ENCODE measurements at regions not wholly inside any gene's neighbourhood (a gene's known extent, or its start where the extent isn't known, plus 50 kb on each side); places are given as distances from the start of the nearest gene placed in this dataset.
A peak's percentile ranks its signal among the peaks of the same experiment; 100 is the strongest.

DNA sequence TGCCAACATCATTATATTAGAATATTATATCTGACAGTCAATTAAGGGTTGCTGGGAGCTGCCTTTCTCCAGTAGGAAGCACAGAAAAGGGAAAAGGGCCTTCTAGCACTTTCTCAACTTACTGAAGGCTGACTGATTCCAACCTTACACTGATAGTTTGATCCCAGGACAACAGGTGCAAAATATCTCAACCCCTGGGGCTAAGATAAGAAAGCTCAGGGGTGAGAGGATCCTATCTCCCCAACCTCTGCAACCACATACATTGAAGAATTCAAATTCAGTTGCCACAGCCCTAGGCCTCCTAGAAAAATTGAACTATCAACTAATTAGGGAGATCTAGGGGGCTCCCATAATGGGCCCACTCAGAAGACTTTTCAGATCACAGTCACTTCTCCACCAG, 179.1 kb upstream of the GPRIN3 start:
- no peak overlapping the region for H3K4me3 ChIP-seq (ENCODE audit: low read depth, low read length)
- CTCF ChIA-PET = interaction anchor here (1.3 to 1.8 kb wide), 3 partner anchors 154 to 416 kb away, joined by 3 to 5 read pairs (median 4); no protein-coding TSS in a partner anchor
- POLR2A ChIA-PET = no interaction called here
- TF ChIP-seq, protein P1, sequence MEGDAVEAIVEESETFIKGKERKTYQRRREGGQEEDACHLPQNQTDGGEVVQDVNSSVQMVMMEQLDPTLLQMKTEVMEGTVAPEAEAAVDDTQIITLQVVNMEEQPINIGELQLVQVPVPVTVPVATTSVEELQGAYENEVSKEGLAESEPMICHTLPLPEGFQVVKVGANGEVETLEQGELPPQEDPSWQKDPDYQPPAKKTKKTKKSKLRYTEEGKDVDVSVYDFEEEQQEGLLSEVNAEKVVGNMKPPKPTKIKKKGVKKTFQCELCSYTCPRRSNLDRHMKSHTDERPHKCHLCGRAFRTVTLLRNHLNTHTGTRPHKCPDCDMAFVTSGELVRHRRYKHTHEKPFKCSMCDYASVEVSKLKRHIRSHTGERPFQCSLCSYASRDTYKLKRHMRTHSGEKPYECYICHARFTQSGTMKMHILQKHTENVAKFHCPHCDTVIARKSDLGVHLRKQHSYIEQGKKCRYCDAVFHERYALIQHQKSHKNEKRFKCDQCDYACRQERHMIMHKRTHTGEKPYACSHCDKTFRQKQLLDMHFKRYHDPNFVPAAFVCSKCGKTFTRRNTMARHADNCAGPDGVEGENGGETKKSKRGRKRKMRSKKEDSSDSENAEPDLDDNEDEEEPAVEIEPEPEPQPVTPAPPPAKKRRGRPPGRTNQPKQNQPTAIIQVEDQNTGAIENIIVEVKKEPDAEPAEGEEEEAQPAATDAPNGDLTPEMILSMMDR (IDR thresholded peaks at IDR 0.05; ENCODE audit: insufficient read depth, low read length, missing control alignments) = no peak
- no peak for DNase-seq (ENCODE audit: low read depth, low spot score)

DNA sequence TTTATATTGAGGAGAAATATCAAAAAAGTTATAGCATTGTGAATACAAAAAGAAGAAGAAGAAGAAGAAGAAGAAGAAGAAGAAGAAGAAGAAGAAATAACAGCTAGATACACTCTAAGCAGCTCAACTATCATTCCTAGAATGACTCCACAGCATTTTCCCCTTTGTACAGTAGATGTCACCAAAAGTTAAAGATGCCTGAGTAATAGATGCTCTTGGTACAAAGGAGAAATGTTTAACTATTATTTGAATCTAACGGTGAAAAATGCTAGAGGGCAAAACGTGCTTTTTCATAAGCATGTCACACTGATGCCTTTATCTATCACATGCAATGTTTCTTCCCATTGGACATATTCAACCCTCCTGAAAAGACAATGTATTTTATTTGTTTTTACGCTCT, 178.4 kb upstream of the GPRIN3 start:
- POLR2A ChIA-PET = no interaction called here
- H3K4me3 ChIP-seq (ENCODE audit: low read depth, low read length) = no peak overlapping the region
- CTCF ChIA-PET = interaction anchor here (0.7 to 1.8 kb wide), 8 partner anchors 7 to 417 kb away, joined by 3 to 5 read pairs (median 3); no protein-coding TSS in a partner anchor
- no peak for DNase-seq (ENCODE audit: low read depth, low spot score)
- TF ChIP-seq, protein P1 (IDR thresholded peaks at IDR 0.05; ENCODE audit: insufficient read depth, low read length, missing control alignments) = no peak

DNA sequence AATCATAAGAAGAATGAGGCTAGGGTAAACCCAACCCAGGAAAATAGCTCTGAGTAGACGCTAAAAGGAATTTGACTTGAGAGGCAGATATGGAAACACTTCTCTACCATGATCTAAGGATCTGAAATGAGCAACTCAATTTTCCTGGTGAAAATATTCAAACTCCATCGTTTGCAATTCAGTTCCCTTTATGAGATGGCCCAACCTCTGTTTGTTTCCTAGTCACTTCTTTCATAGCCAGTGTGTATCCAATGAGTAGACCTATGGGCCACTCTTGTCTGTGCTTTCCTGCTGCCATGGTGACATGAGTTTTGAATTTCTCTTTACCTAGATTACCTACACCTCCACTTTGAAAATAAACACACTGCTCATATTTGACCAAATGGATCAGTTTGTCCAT, 176.2 kb upstream of the GPRIN3 start:
- DNase-seq (ENCODE audit: low read depth, low spot score) = no peak
- ChIA-PET POLR2A (no interaction called here), CTCF (no interaction called here)
- H3K4me3 ChIP-seq (ENCODE audit: low read depth, low read length) = no peak overlapping the region
- TF ChIP-seq, protein P1 (IDR thresholded peaks at IDR 0.05; ENCODE audit: insufficient read depth, low read length, missing control alignments) = no peak

DNA sequence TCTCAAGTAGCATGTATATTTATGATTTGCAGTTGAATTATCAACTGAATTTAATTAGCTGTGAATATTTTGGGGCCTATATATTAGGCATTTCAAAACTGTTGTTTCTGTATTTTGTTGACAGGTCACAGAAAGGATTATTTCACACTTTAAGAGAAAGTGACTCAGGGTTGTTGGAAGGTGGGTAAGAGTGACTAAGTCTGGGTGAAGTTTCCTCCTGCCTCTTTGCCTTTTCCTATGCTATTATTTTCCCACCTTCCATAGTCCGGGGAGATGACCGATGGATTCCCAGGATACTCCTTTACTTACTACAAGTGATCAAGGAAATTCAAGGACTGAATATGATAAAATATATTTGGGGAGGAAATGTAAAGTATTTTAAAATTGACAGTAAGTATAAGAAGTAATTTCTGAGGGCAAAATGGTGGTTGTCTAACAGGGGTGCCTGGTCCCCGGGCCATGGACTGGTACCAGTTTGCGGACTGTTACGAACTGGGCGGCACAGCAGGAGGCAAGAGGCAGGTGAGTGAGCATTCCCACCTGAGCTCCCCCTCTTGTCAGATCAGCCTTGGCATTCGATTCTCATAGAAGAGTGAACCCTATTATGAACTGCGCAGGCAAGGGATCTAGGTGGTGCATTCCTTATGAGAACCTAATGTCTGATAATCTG, 175.5 kb upstream of the GPRIN3 start:
- POLR2A ChIA-PET = no interaction called here
- CTCF ChIA-PET = no interaction called here
- no peak for DNase-seq (ENCODE audit: low read depth, low spot score)
- no peak overlapping the region for H3K4me3 ChIP-seq (ENCODE audit: low read depth, low read length)
- TF ChIP-seq, protein P1 (IDR thresholded peaks at IDR 0.05; ENCODE audit: insufficient read depth, low read length, missing control alignments) = no peak

DNA sequence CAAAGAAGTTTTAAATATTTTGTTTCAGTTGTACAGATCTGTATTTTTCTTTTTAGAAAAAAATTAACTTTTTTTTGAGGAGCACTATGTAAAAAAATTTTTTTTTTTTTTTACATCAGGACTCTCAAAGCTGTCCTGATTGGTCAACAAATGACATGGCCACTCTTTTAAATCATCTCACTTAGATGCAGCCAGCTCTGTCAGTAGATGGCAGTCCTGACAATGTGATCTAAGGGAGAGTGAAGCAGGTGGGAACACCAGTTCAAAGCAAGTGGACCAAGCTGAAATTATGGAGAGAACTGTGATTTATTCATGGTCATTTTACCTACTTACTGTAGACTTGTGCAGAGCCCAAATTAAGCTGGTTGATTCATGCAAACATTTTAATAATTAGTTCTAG, 174.7 kb upstream of the GPRIN3 start:
- POLR2A ChIA-PET = no interaction called here
- CTCF ChIA-PET = interaction anchor here (1.1 kb wide), 1 partner anchor 13 kb away, joined by 3 read pairs; no protein-coding TSS in a partner anchor
- no peak overlapping the region for H3K4me3 ChIP-seq (ENCODE audit: low read depth, low read length)

DNA sequence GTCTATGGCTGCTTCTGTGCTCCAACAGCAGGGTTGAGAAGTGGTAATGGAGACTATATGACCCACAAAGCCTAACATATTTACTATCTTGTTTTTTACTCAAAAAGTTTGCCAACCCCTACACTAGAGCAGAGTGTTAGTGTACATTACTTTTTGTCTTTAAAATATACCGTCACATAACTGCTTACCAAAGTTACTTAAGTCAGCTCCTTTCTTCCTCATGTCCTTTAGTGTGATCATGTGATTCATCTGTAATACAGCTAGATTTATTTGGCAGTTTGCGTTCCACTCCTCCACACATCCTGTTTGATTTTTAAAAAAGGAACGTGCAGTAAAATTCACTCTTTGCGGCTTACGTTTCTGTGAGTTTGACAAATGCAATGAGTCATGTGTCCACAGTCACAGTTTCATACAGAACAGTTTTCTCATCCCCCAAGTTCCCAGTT, 162.4 kb upstream of the GPRIN3 start:
- TF ChIP-seq, protein P1 (IDR thresholded peaks at IDR 0.05; ENCODE audit: insufficient read depth, low read length, missing control alignments) = no peak
- ChIA-PET POLR2A (no interaction called here), CTCF (interaction anchor here (1.1 to 1.5 kb wide), 2 partner anchors 10 to 16 kb away, joined by 3 read pairs; no protein-coding TSS in a partner anchor)
- H3K4me3 ChIP-seq (ENCODE audit: low read depth, low read length) = no peak overlapping the region; the same call in 1 of the 2 replicates
- peak; percentile 78 for DNase-seq (ENCODE audit: low read depth, low spot score)

More for the DNA sequence above, 174.7 kb upstream of the GPRIN3 start:
- no peak for DNase-seq (ENCODE audit: low read depth, low spot score)
- TF ChIP-seq, protein P1 (IDR thresholded peaks at IDR 0.05; ENCODE audit: insufficient read depth, low read length, missing control alignments) = no peak

Data from AG04449 (cell line).